ENCODE measurements at regions not wholly inside any gene's neighbourhood (a gene's known extent, or its start where the extent isn't known, plus 50 kb on each side); places are given as distances from the start of the nearest gene placed in this dataset.

- ChIA-PET POLR2A (no interaction called here), CTCF (no interaction called here), RAD21 (ENCODE audit: low non-redundant PET in 1 of 2, low total read pairs in 2 of 2, uncharacterized antibody in 2 of 2, unreplicated experiment in 2 of 2) (no interaction called here)
- Histone ChIP-seq H3K36me3 (ENCODE audit: control insufficient read depth in 1 of 2, insufficient read depth in 2 of 2, low read length in 2 of 2) (no peaks in the 10 kb centered on the region), H3K4me2 (ENCODE audit: low read length) (no peak overlapping the region), H3K27ac (ENCODE audit: low read depth, low read length) (no peak overlapping the region), H3K79me2 (ENCODE audit: insufficient read depth, low read length) (no peaks in the 10 kb centered on the region), H2AFZ (ENCODE audit: low read depth, low read length, poor library complexity, severe bottlenecking) (no peak overlapping the region), H3K27me3 (ENCODE audit: insufficient read depth, low read length) (no peaks in the 10 kb centered on the region), H3K9me2 (ENCODE audit: insufficient read depth) (no peaks in the 10 kb centered on the region), H3K4me1 (ENCODE audit: control insufficient read depth in 1 of 2, insufficient read depth in 2 of 2, low read length in 2 of 2) (no peaks in the 10 kb centered on the region), H4K20me1 (ENCODE audit: insufficient read depth) (no peaks in the 10 kb centered on the region), H3K9ac (ENCODE audit: low read length) (no peak overlapping the region), H3K4me3 (replicated peaks in 1 of 2; ENCODE audit: low read depth in 1 of 2, low read length in 2 of 2) (no peak overlapping the region), H3K9me3 (ENCODE audit: control insufficient read depth in 1 of 2, insufficient read depth in 1 of 2, low read depth in 1 of 2, low read length in 2 of 2) (peaks cover 4 to 17% of the 10 kb centered on the region in 2 experiments; a peak in 2 of 4 replicates)
- ATAC-seq (no peak), DNase-seq (ENCODE audit: low read depth, low spot score) (no peak)
- BruUV-seq (replicated peaks), result no TSS peak
- TF ChIP-seq ELF1 (IDR thresholded peaks at IDR 0.05; ENCODE audit: borderline replicate concordance, low read depth), result no peak
- TF ChIP-seq, protein P1, sequence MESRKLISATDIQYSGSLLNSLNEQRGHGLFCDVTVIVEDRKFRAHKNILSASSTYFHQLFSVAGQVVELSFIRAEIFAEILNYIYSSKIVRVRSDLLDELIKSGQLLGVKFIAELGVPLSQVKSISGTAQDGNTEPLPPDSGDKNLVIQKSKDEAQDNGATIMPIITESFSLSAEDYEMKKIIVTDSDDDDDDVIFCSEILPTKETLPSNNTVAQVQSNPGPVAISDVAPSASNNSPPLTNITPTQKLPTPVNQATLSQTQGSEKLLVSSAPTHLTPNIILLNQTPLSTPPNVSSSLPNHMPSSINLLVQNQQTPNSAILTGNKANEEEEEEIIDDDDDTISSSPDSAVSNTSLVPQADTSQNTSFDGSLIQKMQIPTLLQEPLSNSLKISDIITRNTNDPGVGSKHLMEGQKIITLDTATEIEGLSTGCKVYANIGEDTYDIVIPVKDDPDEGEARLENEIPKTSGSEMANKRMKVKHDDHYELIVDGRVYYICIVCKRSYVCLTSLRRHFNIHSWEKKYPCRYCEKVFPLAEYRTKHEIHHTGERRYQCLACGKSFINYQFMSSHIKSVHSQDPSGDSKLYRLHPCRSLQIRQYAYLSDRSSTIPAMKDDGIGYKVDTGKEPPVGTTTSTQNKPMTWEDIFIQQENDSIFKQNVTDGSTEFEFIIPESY (IDR thresholded peaks at IDR 0.05; ENCODE audit: extremely low read depth, insufficient replicate concordance, low read length), result no peak
- intact Hi-C loops (cut with micrococcal nuclease), result no loop called here
Observed at GRCh38 chr2:21770787-21771186, 647.0 kb downstream of the TDRD15 start.

DNA sequence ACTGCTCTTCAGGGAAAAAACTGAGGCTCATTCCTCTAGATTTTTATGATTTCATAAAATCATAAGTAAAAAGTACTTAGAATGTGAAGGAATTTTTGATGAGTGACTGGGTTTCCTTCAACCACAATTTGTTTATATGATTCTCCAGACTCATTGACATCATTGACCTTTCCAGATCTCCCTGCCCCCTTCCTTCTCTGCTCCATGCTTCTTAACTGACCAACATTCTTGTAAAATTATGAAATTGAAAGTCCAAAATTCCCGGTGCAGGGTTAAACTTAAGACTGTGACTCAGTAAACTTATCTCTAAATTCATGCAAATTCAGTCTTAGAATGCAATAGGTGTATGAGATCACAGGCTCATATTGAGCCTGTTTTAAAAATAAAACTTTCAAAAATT lies 648.9 kb downstream of the TDRD15 start:
- H3K36me3 ChIP-seq (ENCODE audit: control insufficient read depth in 1 of 2, insufficient read depth in 2 of 2, low read length in 2 of 2), result no peaks in the 10 kb centered on the region
- POLR2A ChIA-PET, result no interaction called here
- H3K79me2 ChIP-seq (ENCODE audit: insufficient read depth, low read length), result no peaks in the 10 kb centered on the region
- peaks cover 4 to 17% of the 10 kb centered on the region in 2 experiments; a peak in 3 of 4 replicates for H3K9me3 ChIP-seq (ENCODE audit: control insufficient read depth in 1 of 2, insufficient read depth in 1 of 2, low read depth in 1 of 2, low read length in 2 of 2)
- intact Hi-C loops (cut with micrococcal nuclease), result no loop called here
- H3K27ac ChIP-seq (ENCODE audit: low read depth, low read length), result no peak overlapping the region
- BruUV-seq (replicated peaks), result no TSS peak
- RAD21 ChIA-PET (ENCODE audit: low non-redundant PET in 1 of 2, low total read pairs in 2 of 2, uncharacterized antibody in 2 of 2, unreplicated experiment in 2 of 2), result no interaction called here
- DNase-seq (ENCODE audit: low read depth, low spot score), result no peak
- H3K4me1 ChIP-seq (ENCODE audit: control insufficient read depth in 1 of 2, insufficient read depth in 2 of 2, low read length in 2 of 2), result no peaks in the 10 kb centered on the region
- no peak overlapping the region for H3K4me3 ChIP-seq (replicated peaks in 1 of 2; ENCODE audit: low read depth in 1 of 2, low read length in 2 of 2)
- no peak overlapping the region for H3K4me2 ChIP-seq (ENCODE audit: low read length)
- CTCF ChIA-PET, result no interaction called here
- TF ChIP-seq MAX (IDR thresholded peaks at IDR 0.05) (no peak), SRF (IDR thresholded peaks at IDR 0.05; ENCODE audit: low read depth) (no peak), YY1 (IDR thresholded peaks at IDR 0.05; ENCODE audit: extremely low read depth, insufficient replicate concordance, low read depth, low read length) (no peak), TCF7L2 (IDR thresholded peaks at IDR 0.05; ENCODE audit: borderline replicate concordance, extremely low read depth, insufficient read depth, insufficient read length) (no peak), EGR1 (IDR thresholded peaks at IDR 0.05; ENCODE audit: low read depth) (no peak), POLR2AphosphoS5 (IDR thresholded peaks at IDR 0.05; ENCODE audit: low read depth, low read length) (no peak), ELF1 (IDR thresholded peaks at IDR 0.05; ENCODE audit: borderline replicate concordance, low read depth) (no peak)
- TF ChIP-seq, protein P1 (IDR thresholded peaks at IDR 0.05; ENCODE audit: extremely low read depth, insufficient replicate concordance, low read length), result no peak
- H4K20me1 ChIP-seq (ENCODE audit: insufficient read depth), result no peaks in the 10 kb centered on the region
- ATAC-seq, result no peak
- H3K9ac ChIP-seq (ENCODE audit: low read length), result no peak overlapping the region
- H2AFZ ChIP-seq (ENCODE audit: low read depth, low read length, poor library complexity, severe bottlenecking), result no peak overlapping the region
- H3K9me2 ChIP-seq (ENCODE audit: insufficient read depth), result no peaks in the 10 kb centered on the region
- no peaks in the 10 kb centered on the region for H3K27me3 ChIP-seq (ENCODE audit: insufficient read depth, low read length)
